Mesothelial cell of epicardium (in vitro differentiated cells): ENCODE measurements at regions not wholly inside any gene's neighbourhood (a gene's known extent, or its start where the extent isn't known, plus 50 kb on each side); places are given as distances from the start of the nearest gene placed in this dataset.
A peak's percentile ranks its signal among the peaks of the same experiment; 100 is the strongest.

ENCODE experiments used
- DNase-seq, 2 experiments: peaks; one replicate each; pipeline ENCODE4 v3.0.0; 2021; ENCODE audit warnings: low spot score in 2 of 2; ENCODE audit not compliant: unreplicated experiment in 2 of 2
- H3K27ac Mint-ChIP-seq: 2 replicates; pipeline ENCODE4 v1.8.0; 2021; ENCODE audit warnings: mixed read lengths
- H3K27me3 Mint-ChIP-seq: 2 replicates; pipeline ENCODE4 v1.8.0; 2021; ENCODE audit warnings: low read depth, mixed read lengths
- H3K36me3 Mint-ChIP-seq: 2 replicates; pipeline ENCODE4 v1.8.0; 2021; ENCODE audit warnings: mixed read lengths
- H3K4me1 Mint-ChIP-seq: 2 replicates; pipeline ENCODE4 v1.8.0; 2021; ENCODE audit warnings: mixed read lengths
- H3K4me3 Mint-ChIP-seq: 2 replicates; pipeline ENCODE4 v1.8.0; 2021; ENCODE audit warnings: mild to moderate bottlenecking, moderate library complexity, mixed read lengths
- H3K9me3 Mint-ChIP-seq: 2 replicates; pipeline ENCODE4 v1.8.0; 2021; ENCODE audit warnings: mixed read lengths
- TF ChIP-seq, protein P1 (sequence below): fragments of 200-600 bp; sonication (generic); IDR thresholded peaks from one replicate; pipeline ENCODE4 v1.5.0; 2021; ENCODE audit warnings: antibody characterized with exemption; ENCODE audit not compliant: unreplicated experiment

DNA sequence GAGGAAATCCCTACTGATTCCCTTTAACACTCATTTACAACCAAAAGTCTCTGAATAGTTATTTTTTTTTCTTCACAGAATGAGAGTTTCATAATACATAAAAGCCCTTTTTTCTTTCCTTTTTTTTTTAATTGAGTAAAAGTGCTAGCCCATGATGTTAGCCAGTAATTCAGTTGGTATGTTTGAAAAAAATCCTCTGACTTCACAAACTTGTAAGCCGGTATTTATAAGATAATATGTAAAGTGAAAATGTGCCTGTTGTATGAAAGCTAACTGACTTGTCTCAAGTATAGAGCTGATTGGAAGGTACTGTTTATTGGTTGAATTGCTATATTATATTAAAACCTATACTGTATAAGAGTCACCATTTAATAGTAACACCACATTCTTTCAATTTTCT, 70.2 kb upstream of the NEIL3 start:
- TF ChIP-seq, protein P1, sequence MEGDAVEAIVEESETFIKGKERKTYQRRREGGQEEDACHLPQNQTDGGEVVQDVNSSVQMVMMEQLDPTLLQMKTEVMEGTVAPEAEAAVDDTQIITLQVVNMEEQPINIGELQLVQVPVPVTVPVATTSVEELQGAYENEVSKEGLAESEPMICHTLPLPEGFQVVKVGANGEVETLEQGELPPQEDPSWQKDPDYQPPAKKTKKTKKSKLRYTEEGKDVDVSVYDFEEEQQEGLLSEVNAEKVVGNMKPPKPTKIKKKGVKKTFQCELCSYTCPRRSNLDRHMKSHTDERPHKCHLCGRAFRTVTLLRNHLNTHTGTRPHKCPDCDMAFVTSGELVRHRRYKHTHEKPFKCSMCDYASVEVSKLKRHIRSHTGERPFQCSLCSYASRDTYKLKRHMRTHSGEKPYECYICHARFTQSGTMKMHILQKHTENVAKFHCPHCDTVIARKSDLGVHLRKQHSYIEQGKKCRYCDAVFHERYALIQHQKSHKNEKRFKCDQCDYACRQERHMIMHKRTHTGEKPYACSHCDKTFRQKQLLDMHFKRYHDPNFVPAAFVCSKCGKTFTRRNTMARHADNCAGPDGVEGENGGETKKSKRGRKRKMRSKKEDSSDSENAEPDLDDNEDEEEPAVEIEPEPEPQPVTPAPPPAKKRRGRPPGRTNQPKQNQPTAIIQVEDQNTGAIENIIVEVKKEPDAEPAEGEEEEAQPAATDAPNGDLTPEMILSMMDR = no peak
- DNase-seq = no peak
- H3K27me3 Mint-ChIP-seq = no peaks in the 10 kb centered on the region

DNA sequence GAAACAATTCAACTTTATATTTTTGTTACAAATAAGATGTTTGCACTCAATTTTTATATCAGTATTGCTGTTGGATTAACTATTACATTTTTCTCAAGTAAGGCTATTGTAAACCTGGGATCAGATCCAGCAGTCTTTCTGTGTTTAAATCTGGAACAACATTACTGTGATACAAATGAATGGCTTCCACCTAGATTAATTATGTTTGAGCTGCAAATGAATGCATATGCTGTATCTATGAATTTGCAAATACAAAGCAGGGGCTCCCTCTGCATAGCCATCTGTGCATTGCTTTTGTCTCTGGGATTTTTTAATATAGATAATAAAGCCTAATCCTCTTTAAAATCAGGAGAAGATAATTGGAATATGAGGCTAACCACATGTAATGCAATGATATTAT, 69.8 kb upstream of the NEIL3 start:
- no peaks in the 10 kb centered on the region for H3K36me3 Mint-ChIP-seq
- H3K27ac Mint-ChIP-seq = no peak overlapping the region
- TF ChIP-seq, protein P1 = no peak
- H3K4me3 Mint-ChIP-seq = no peak overlapping the region
- H3K9me3 Mint-ChIP-seq = no peaks in the 10 kb centered on the region
- no peaks in the 10 kb centered on the region for H3K27me3 Mint-ChIP-seq
- no peaks in the 10 kb centered on the region for H3K4me1 Mint-ChIP-seq
- no peak for DNase-seq

More for the DNA sequence above, 70.2 kb upstream of the NEIL3 start:
- H3K9me3 Mint-ChIP-seq = no peaks in the 10 kb centered on the region
- no peaks in the 10 kb centered on the region for H3K36me3 Mint-ChIP-seq
- no peak overlapping the region for H3K27ac Mint-ChIP-seq
- no peaks in the 10 kb centered on the region for H3K4me1 Mint-ChIP-seq
- H3K4me3 Mint-ChIP-seq = no peak overlapping the region

DNA sequence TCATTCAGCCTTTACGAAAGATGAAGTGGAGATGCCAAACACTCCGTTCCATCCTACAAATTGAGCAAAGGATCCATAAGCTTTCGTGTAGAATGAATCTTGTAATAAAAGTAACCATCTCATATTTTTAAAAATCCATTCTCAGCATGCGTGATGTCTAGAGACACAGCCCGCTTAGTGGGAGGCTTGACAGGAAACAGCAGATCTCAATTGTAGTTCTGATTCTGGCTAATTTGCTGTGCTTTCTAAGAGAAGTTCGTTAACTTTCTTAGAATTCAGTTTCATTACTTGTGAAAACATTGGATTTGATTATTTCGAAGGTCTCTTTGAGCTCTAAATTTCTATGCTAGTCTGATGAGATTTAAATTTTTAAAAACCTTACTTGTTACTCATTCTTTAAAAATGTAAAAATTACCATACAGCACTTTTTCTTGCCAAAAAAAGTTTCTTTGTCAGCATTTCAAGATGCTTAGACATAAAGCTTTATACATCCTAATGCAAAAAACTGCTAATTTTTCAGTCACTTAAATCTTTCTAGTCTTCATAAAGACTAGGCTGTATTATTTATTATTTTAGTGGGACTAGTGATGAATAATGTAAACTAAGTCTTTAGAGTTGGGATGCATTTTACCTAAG, 66.9 kb upstream of the NEIL3 start:
- no peak overlapping the region for H3K27ac Mint-ChIP-seq

DNA sequence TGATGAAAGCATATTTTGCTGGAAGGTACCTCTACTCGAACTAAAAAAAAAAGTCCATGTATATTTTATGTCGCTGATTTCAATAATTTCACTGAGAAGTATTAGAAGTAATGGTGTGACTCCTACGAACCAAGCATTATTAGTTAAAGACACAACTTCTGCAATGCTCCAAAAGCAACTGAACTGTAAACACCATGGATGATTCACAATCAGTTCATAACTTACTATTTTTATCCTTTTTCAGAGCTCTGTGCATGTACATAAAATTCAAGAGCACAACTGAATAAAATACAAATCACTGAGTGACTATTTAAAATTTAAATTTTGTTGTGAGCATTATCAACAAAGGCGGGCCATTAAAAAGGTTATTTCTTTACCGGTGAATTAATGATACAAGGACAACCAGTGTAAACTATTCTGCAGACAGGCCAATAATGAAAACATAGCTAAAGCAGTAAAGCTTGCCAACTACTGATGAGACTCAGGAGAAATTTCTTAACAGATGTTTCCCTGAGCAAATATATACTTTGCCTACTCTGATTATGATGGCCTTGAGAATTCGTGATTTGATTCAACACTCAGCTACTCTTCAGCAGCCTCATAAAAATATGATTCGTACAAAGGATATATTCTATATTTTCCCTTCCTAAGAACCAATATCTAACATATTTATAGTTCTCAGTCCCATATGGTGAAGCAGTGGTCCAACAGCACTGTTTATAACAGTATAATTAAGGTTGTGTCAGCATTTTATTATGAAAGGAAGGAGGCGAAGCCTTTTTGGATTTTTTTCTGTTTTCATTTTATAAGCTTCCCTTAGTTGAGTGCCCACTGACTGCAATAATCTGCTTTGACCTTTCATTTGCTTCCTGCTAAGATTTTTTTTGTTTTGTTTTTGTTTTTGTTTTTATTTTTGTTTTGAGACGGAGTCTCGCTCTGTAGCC, 62.8 kb upstream of the NEIL3 start:
- Mint-ChIP-seq H3K27me3 (peaks cover 10% of the 10 kb centered on the region), H3K4me1 (peaks cover 15% of the 10 kb centered on the region), H3K9me3 (no peaks in the 10 kb centered on the region), H3K4me3 (no peak overlapping the region), H3K27ac (no peak overlapping the region), H3K36me3 (no peaks in the 10 kb centered on the region)
- no peak for DNase-seq
- TF ChIP-seq, protein P1 = no peak

More for the DNA sequence above, 66.9 kb upstream of the NEIL3 start:
- Mint-ChIP-seq H3K36me3 (no peaks in the 10 kb centered on the region), H3K27me3 (no peaks in the 10 kb centered on the region), H3K4me1 (peaks cover 2% of the 10 kb centered on the region), H3K4me3 (no peak overlapping the region), H3K9me3 (no peaks in the 10 kb centered on the region)
- no peak for DNase-seq
- TF ChIP-seq, protein P1 = no peak

DNA sequence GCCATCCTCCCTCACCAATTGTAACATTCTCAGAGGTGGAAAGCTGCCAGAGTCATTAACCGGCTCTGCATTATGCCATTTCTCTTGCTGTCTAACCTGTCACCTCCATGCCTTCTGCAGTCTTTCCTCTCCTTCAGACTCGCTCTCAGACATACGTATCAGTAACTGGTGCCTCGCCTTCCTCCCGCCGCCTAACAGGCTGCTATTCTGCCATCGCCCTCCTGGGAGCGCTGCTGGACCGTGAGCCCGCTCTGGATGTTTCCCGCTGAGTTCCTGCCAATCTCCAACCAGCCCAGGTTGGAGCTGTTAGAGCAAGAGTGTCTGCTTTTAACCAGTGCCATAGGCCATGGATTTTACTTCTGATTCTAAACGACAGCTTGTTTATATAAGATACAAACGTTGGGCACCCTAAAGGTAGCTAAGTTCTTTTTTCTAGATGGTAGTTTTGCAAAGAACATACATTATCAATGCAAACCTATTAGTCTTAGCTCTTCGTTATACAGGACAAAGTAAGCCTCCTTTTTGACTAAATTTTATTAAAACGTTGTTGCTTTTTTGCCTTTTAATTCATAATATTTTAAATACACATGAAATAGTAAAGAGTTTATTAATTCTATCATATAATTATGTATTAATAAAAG, 59.5 kb upstream of the NEIL3 start:
- H3K4me1 Mint-ChIP-seq = peaks cover 15% of the 10 kb centered on the region
- TF ChIP-seq, protein P1 = peak; percentile 80
- H3K36me3 Mint-ChIP-seq = no peaks in the 10 kb centered on the region
- H3K27me3 Mint-ChIP-seq = peaks cover 10% of the 10 kb centered on the region
- H3K4me3 Mint-ChIP-seq = no peak overlapping the region
- no peak overlapping the region for H3K27ac Mint-ChIP-seq
- peak; percentile 48 to 87 for DNase-seq
- no peaks in the 10 kb centered on the region for H3K9me3 Mint-ChIP-seq
